ENCODE measurements at regions not wholly inside any gene's neighbourhood (a gene's known extent, or its start where the extent isn't known, plus 50 kb on each side); places are given as distances from the start of the nearest gene placed in this dataset.

DNA sequence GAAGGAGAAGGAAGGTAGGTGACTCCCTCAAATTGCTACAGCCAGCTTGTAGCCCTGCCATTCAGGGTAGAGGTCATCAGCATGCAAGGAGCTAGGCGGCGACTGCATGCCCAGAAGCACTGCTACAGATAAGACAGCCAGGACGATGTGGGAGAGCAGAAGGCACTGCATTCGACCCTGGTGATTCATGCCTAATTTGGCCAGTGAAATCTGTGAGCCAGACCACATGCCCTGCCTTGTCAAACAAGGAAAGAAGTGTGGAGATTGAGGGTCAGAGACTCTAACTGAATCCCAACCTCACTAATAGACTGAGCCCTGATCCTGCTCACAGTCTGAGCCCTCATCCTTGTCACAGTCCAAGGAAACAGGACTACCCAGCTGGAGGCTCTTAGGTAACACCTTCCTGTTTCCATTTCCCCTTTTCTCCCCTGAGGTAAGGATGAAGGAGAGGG is 86.6 kb downstream of the LINGO1 start (continued):
- TF ChIP-seq, protein P1, sequence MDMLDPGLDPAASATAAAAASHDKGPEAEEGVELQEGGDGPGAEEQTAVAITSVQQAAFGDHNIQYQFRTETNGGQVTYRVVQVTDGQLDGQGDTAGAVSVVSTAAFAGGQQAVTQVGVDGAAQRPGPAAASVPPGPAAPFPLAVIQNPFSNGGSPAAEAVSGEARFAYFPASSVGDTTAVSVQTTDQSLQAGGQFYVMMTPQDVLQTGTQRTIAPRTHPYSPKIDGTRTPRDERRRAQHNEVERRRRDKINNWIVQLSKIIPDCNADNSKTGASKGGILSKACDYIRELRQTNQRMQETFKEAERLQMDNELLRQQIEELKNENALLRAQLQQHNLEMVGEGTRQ (IDR thresholded peaks at IDR 0.05; ENCODE audit: borderline replicate concordance, low read depth, low read length): no peak
- TF ChIP-seq POLR2AphosphoS5 (IDR thresholded peaks at IDR 0.05; ENCODE audit: low read depth, low read length): no peak
- TF ChIP-seq TAF1 (IDR thresholded peaks at IDR 0.05; ENCODE audit: borderline replicate concordance, low read depth, low read length): no peak
- peak; percentile 34; the same call in 1 of the 2 replicates for TF ChIP-seq FOSL2 (IDR thresholded peaks at IDR 0.05; ENCODE audit: borderline replicate concordance, low read depth)
- TF ChIP-seq YY1 (IDR thresholded peaks at IDR 0.05; ENCODE audit: low read depth): no peak
- no peak for TF ChIP-seq GABPA (IDR thresholded peaks at IDR 0.05; ENCODE audit: low read depth)
- TF ChIP-seq NFIC (IDR thresholded peaks at IDR 0.05; ENCODE audit: borderline replicate concordance): no peak; the same call in 1 of the 2 replicates
- TF ChIP-seq, protein P2, sequence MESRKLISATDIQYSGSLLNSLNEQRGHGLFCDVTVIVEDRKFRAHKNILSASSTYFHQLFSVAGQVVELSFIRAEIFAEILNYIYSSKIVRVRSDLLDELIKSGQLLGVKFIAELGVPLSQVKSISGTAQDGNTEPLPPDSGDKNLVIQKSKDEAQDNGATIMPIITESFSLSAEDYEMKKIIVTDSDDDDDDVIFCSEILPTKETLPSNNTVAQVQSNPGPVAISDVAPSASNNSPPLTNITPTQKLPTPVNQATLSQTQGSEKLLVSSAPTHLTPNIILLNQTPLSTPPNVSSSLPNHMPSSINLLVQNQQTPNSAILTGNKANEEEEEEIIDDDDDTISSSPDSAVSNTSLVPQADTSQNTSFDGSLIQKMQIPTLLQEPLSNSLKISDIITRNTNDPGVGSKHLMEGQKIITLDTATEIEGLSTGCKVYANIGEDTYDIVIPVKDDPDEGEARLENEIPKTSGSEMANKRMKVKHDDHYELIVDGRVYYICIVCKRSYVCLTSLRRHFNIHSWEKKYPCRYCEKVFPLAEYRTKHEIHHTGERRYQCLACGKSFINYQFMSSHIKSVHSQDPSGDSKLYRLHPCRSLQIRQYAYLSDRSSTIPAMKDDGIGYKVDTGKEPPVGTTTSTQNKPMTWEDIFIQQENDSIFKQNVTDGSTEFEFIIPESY (IDR thresholded peaks at IDR 0.05; ENCODE audit: borderline replicate concordance, low read depth): no peak
- peak; percentile 46; the same call in 1 of the 2 replicates for TF ChIP-seq RXRA (IDR thresholded peaks at IDR 0.05; ENCODE audit: borderline replicate concordance, low read depth)

DNA sequence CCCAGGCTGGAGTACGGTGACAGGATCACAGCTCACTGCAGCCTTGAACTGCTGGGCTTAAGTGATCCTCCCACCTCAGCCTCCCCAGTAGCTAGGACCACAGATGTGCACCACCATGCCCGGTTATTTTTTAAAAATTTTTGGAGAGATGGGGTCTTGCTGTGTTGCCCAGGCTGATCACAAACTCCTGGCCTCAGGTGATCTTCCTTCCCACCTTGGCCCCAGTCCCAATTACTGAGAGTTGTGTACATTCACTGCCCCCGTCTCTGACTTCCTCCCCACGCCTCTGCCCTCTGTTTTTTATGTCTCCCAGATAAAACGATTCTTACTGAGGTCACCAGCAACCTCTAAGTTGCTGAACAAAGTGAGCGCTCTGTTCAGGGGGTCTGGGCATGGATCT is 87.7 kb downstream of the LINGO1 start:
- Histone ChIP-seq H3F3A (replicated peaks; ENCODE audit: insufficient read depth) (no peaks in the 10 kb centered on the region), H2AFZ (ENCODE audit: low read depth) (no peak overlapping the region), H3K9me3 (no peaks in the 10 kb centered on the region), H3K4me3 (ENCODE audit: low read depth in 2 of 2, low read length in 1 of 2) (no peak overlapping the region), H4K20me1 (ENCODE audit: insufficient read depth) (no peaks in the 10 kb centered on the region), H3K27me3 (ENCODE audit: insufficient read depth) (no peaks in the 10 kb centered on the region), H3K9ac (no peak overlapping the region), H3K9me2 (no peaks in the 10 kb centered on the region), H3K79me2 (ENCODE audit: insufficient read depth) (no peaks in the 10 kb centered on the region), H3K36me3 (replicated peaks in 1 of 2; ENCODE audit: control insufficient read depth in 1 of 2, insufficient read depth in 2 of 2, low read length in 1 of 2) (no peaks in the 10 kb centered on the region), H3K4me2 (no peak overlapping the region), H3K27ac (ENCODE audit: low read depth in 2 of 2, low read length in 1 of 2) (no peak overlapping the region), H3K4me1 (ENCODE audit: control insufficient read depth in 1 of 2, insufficient read depth in 2 of 2, low read depth in 1 of 2, low read length in 1 of 2) (peaks cover 16 to 25% of the 10 kb centered on the region in 2 experiments; a peak in 3 of 4 replicates)
- 84% methylated on average over 6 of the region's 6 CpGs for WGBS (ENCODE audit: low lambda C conversion rate)
- CTCF ChIA-PET: interaction anchor here (0.9 to 7.6 kb wide), 12 partner anchors 10 to 439 kb away, joined by 3 to 134 read pairs (median 22); partner anchors contain the start of gene LINGO1
- no peak for DNase-seq
- TF ChIP-seq, protein P3, sequence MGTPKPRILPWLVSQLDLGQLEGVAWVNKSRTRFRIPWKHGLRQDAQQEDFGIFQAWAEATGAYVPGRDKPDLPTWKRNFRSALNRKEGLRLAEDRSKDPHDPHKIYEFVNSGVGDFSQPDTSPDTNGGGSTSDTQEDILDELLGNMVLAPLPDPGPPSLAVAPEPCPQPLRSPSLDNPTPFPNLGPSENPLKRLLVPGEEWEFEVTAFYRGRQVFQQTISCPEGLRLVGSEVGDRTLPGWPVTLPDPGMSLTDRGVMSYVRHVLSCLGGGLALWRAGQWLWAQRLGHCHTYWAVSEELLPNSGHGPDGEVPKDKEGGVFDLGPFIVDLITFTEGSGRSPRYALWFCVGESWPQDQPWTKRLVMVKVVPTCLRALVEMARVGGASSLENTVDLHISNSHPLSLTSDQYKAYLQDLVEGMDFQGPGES (IDR thresholded peaks at IDR 0.05; ENCODE audit: low read depth, low read length): no peak
- TF ChIP-seq GABPA (IDR thresholded peaks at IDR 0.05; ENCODE audit: low read depth): no peak
- no peak for TF ChIP-seq EZH2phosphoT487 (IDR thresholded peaks at IDR 0.05; ENCODE audit: borderline replicate concordance, low read depth)
- no peak for TF ChIP-seq POLR2AphosphoS5 (IDR thresholded peaks at IDR 0.05; ENCODE audit: low read depth, low read length)
- no peak for TF ChIP-seq TCF12 (IDR thresholded peaks at IDR 0.05)
- no peak for TF ChIP-seq MEF2A (IDR thresholded peaks at IDR 0.05; ENCODE audit: borderline replicate concordance, low read depth)
- TF ChIP-seq FOSL2 (IDR thresholded peaks at IDR 0.05; ENCODE audit: borderline replicate concordance, low read depth): no peak
- TF ChIP-seq, protein P4, sequence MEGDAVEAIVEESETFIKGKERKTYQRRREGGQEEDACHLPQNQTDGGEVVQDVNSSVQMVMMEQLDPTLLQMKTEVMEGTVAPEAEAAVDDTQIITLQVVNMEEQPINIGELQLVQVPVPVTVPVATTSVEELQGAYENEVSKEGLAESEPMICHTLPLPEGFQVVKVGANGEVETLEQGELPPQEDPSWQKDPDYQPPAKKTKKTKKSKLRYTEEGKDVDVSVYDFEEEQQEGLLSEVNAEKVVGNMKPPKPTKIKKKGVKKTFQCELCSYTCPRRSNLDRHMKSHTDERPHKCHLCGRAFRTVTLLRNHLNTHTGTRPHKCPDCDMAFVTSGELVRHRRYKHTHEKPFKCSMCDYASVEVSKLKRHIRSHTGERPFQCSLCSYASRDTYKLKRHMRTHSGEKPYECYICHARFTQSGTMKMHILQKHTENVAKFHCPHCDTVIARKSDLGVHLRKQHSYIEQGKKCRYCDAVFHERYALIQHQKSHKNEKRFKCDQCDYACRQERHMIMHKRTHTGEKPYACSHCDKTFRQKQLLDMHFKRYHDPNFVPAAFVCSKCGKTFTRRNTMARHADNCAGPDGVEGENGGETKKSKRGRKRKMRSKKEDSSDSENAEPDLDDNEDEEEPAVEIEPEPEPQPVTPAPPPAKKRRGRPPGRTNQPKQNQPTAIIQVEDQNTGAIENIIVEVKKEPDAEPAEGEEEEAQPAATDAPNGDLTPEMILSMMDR (IDR thresholded peaks at IDR 0.05): no peak
- TF ChIP-seq, protein P2 (IDR thresholded peaks at IDR 0.05; ENCODE audit: borderline replicate concordance, low read depth): no peak
- TF ChIP-seq, protein P1 (IDR thresholded peaks at IDR 0.05; ENCODE audit: borderline replicate concordance, low read depth, low read length): no peak
- no peak for TF ChIP-seq FOXJ3 (CRISPR knock-in tag; IDR thresholded peaks at IDR 0.05)
- no peak for TF ChIP-seq RFX5 (IDR thresholded peaks at IDR 0.05; ENCODE audit: low read length)
- no peak for TF ChIP-seq ELF1 (IDR thresholded peaks at IDR 0.05)
- TF ChIP-seq JUND (IDR thresholded peaks at IDR 0.05): no peak
- TF ChIP-seq NRF1 (IDR thresholded peaks at IDR 0.05; ENCODE audit: low read depth, low read length): no peak
- POLR2A ChIA-PET: no interaction called here
